ENCODE measurements at regions not wholly inside any gene's neighbourhood (a gene's known extent, or its start where the extent isn't known, plus 50 kb on each side); places are given as distances from the start of the nearest gene placed in this dataset.
"Not testable (repeated sequence)": the region's sequence is repeated elsewhere in the genome, so short reads cannot be mapped to it uniquely, and the experiment has no call there.

DNA sequence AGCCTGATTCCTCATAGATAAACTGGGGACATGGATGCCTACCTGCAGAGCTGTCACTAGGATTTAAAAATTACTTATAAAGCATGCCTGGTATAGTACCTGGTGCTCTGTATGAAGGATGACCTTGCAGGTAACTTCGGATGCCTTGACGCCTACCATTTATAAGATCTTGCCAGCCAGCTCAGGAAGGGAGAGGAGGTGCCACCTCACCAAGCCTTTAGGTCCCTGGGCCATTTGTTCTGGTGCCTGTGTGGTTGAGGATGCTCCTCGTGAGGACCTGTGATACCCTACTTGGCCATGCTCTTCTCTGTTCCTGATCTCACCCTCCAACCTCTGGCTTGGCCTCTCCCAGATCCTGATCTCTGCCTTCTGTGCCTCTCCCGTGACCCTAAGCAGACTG is 85.2 kb downstream of the FDX1 start:
- DNase-seq (ENCODE audit: low spot score) = no peak

DNA sequence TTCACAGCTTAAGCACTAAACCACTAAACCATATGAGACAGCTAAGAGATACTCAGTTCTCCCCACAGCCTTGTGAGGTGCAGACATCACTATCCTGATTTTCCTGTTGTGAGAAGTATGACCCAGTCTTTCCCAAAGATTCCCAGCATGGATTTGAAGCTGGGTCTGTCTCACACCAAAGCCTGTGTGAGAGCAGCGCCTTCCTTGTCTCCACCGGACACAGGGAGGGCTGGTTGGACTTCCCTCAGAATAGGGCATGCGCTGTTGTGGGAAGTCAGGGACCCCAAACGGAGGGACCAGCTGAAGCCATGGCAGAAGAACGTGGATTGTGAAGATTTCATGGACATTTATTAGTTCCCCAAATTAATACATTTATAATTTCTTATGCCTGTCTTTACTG is 87.6 kb downstream of the FDX1 start:
- DNase-seq (ENCODE audit: low spot score) = not testable (repeated sequence)

DNA sequence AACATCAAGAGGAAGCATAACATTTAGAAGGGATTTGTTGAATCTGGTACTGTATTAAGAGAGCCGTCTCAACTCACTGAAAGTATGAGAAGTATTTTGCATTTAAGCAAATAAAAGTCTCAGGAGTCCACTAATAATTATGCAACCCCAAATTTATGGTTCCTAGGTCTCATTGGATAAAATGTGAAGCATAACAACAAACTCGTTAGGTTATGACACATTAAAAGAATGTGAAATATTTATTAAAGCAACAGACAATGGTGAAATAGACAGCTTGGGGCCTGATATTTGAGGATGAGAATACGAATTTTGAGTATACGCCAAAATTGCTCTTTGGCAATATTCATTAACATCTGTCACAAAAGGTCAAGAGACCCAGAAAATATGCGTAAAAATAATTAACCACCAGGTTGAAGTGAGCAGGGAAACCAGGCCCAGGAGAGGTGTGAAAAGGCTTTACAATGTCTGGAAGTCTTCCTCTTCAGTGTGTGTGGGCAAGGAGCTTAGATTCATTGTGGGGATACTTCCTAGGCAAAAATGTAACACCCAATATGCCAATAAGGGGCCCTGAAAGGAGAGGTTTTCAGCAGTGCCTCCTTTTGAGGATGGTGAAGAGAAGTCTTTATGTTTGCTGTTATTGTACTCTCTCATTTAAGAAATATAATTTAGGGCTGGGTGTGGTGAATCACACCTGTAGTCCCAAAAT is 89.2 kb downstream of the FDX1 start:
- DNase-seq (ENCODE audit: low spot score) = no peak

DNA sequence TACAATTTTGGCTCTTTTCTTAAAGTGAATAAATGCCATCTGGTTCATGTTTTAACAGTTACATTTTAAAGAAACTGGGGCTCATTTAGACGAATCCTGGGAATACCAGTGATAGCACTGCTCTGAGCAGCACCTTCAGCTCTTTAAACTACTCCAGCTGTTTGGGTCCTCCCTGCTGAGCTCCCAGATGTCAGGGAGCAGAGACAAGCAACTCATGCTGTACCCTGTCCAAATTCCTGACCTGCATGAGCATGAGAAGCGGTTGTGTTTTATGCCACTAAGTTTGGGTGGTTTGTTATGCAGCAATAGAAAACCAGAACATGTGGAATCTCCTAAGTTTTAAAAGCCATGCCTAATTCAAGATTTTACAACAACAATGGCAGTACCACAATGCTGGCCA is 90.0 kb downstream of the FDX1 start:
- no peak for DNase-seq (ENCODE audit: low spot score)

DNA sequence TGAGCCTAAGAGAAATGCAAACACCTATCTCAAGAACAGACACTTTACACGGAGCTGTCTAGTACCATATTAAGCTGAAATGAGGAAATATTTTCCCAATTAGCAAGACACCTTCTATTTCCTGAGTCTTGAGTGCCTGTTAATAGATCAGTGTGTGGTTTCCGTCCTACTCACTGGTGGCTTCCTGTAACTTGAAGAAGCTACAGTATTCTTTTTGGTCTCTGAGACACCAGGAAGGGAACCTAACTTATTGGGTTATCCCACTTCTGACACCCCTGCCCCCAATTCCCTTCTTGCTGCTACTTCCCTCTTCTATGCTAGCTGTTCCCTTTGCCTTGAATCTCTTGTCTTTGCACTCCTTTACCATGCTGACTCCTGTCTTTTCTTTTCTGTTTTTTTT is 92.7 kb downstream of the FDX1 start:
- no peak for DNase-seq (ENCODE audit: low spot score)

DNA sequence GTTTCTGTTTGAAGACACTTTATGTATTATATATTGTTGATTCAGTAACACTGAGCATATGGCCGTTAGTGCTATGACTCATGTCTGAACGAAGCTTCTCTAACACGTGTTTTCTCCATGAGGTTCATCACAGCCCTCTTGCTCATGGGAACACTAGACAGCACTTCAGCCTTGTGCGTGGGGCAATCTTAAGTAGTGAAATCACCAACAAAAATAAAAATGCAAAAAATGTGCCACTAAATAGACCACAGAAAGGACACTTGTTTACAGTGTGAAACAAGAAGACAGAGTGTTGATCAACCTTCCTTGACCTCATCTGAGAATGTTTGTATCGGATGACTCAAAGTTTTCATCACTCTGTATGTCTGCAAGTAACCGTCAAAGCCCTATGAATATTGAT is 94.5 kb downstream of the FDX1 start:
- peak; percentile 65 for DNase-seq (ENCODE audit: low spot score)

DNA sequence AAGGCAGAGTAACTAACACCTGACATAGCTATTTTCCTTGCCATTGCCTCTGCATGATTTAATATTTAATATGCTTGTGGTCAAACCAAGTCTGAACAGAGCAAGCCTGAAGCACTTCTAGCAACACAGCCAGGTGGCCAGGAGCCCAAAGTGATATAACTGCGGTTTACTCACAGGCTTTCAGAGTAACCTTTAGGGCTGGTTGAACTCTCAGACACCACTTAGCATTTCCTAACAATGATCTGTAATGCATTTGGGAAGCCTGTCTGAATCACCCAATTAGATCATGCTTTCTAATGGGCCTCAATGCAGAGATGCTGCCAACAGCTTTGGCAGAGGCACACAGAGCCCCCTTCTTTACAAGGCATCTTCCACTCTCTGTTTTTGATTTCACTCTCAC is 96.1 kb downstream of the FDX1 start:
- DNase-seq (ENCODE audit: low spot score) = no peak

DNA sequence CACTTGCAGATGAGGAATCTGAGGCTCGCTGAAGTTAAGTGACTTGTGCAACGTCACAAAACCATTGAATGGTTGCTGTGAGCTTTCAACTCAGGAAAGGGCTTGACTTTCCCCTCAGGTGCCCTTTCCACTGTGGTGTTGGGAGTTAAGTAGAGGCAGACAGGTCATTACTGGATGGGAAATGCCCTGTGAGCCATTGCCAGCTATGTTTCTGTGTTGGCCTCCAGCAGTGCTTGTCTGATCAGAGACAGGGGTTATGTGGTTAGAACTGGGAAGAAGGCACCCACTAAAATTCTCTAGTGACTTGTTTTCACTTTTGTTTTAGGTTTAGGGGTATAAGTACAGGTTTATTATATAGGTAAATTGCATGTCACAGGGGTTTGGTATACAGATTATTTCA is 96.6 kb downstream of the FDX1 start:
- no peak for DNase-seq (ENCODE audit: low spot score)

All from hepatic stellate cell (primary cell).